GM23248 (cell line): ENCODE measurements at regions not wholly inside any gene's neighbourhood (a gene's known extent, or its start where the extent isn't known, plus 50 kb on each side); places are given as distances from the start of the nearest gene placed in this dataset.

Experiments used
- EZH2 ChIP-seq: fragments of 200-600 bp; sonication (generic); IDR thresholded peaks from 2 replicates; pipeline ENCODE4 v1.6.1; 2018; ENCODE audit warnings: antibody characterized with exemption, mild to moderate bottlenecking; ENCODE audit not compliant: insufficient read depth, poor library complexity, severe bottlenecking
- EZH2phosphoT487 ChIP-seq: fragments of 200-600 bp; sonication (generic); IDR thresholded peaks from 2 replicates; pipeline ENCODE4 v1.6.1; 2018; ENCODE audit warnings: antibody characterized with exemption, moderate library complexity, mild to moderate bottlenecking, low read depth; ENCODE audit not compliant: insufficient read depth

GRCh38 chr12:91825999-91826398 lies 319.6 kb downstream of the BTG1 start:
- TF ChIP-seq EZH2 (no peak), EZH2phosphoT487 (no peak)
